K562 (cell line): ENCODE measurements at regions not wholly inside any gene's neighbourhood (a gene's known extent, or its start where the extent isn't known, plus 50 kb on each side); places are given as distances from the start of the nearest gene placed in this dataset.

Source experiments
- EP300 ChIP-seq: IDR thresholded peaks from 2 replicates; pipeline ENCODE4 v1.6.1; 2012; ENCODE audit warnings: low read length, improper control_type of control experiment
- SMAD3 ChIP-seq: fragments of 450-650 bp; formaldehyde crosslinking; conservative IDR thresholded peaks from 2 replicates; pipeline ENCODE4 v1.4.0; 2020; ENCODE audit warnings: mild to moderate bottlenecking
- TAF7 ChIP-seq: fragments of 450-650 bp; IDR thresholded peaks from 2 replicates; pipeline ENCODE4 v1.6.1; 2016; ENCODE audit warnings: missing genetic modification characterization, missing compliant biosample characterization
- TEAD4 ChIP-seq, 2 experiments: sonication (generic) in 1 of 2; formaldehyde crosslinking in 1 of 2; IDR thresholded peaks; 2 replicates each; pipeline versions ENCODE4 v1.6.1 to v1.8.0; 2012 to 2022; ENCODE audit warnings: borderline replicate concordance in 1 of 2, inconsistent platforms in 1 of 2, low read length in 1 of 2, mild to moderate bottlenecking in 1 of 2, missing genetic modification reagents in 1 of 2
- TSC22D4 ChIP-seq: fragments of 450-650 bp; IDR thresholded peaks from 2 replicates; pipeline ENCODE4 v1.6.1; 2016; ENCODE audit warnings: missing genetic modification characterization, missing biosample characterization, control low read depth
- TF ChIP-seq, protein P1 (sequence below): fragments of 450-650 bp; IDR thresholded peaks from 2 replicates; pipeline ENCODE4 v1.6.1; 2018; ENCODE audit not compliant: partially characterized antibody

DNA sequence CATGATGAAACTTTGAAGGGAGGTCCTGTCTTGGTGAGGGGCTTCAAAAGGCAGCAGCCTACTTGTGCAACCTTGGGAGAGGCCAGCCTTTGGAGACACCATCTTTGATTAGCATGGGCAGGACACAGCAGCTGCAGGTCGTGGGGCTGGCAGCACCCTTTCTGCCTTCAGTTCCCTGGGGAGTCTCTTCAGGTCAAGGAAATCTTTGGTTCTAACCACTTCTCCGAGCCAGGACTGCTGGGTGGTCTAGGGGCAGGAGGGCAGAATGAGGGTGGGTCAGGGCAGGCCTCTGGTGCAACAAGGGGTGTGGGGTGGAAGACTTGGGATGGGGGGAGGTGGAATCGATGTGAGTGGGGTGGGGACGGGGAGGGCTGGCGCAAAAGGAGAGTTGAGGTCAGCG, 269.7 kb downstream of the FOXD2 start:
- TF ChIP-seq TSC22D4 (tag) = no peak
- no peak for TF ChIP-seq TAF7 (tag)
- TF ChIP-seq, protein P1, sequence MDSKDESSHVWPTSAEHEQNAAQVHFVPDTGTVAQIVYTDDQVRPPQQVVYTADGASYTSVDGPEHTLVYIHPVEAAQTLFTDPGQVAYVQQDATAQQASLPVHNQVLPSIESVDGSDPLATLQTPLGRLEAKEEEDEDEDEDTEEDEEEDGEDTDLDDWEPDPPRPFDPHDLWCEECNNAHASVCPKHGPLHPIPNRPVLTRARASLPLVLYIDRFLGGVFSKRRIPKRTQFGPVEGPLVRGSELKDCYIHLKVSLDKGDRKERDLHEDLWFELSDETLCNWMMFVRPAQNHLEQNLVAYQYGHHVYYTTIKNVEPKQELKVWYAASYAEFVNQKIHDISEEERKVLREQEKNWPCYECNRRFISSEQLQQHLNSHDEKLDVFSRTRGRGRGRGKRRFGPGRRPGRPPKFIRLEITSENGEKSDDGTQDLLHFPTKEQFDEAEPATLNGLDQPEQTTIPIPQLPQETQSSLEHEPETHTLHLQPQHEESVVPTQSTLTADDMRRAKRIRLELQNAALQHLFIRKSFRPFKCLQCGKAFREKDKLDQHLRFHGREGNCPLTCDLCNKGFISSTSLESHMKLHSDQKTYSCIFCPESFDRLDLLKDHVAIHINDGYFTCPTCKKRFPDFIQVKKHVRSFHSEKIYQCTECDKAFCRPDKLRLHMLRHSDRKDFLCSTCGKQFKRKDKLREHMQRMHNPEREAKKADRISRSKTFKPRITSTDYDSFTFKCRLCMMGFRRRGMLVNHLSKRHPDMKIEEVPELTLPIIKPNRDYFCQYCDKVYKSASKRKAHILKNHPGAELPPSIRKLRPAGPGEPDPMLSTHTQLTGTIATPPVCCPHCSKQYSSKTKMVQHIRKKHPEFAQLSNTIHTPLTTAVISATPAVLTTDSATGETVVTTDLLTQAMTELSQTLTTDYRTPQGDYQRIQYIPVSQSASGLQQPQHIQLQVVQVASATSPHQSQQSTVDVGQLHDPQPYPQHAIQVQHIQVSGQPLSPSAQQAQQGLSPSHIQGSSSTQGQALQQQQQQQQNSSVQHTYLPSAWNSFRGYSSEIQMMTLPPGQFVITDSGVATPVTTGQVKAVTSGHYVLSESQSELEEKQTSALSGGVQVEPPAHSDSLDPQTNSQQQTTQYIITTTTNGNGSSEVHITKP = no peak
- TF ChIP-seq SMAD3 = no peak
- TF ChIP-seq EP300 = no peak
- no peak for TF ChIP-seq TEAD4 (IDR thresholded peaks at IDR 0.05; ENCODE audit: low read length)
- TF ChIP-seq TEAD4 (CRISPR knock-in tag; IDR thresholded peaks at IDR 0.05; ENCODE audit: borderline replicate concordance) = no peak
